Body of pancreas (tissue), 4 donors: ENCODE measurements at regions not wholly inside any gene's neighbourhood (a gene's known extent, or its start where the extent isn't known, plus 50 kb on each side); places are given as distances from the start of the nearest gene placed in this dataset.

ENCODE experiments used
- ATAC-seq: fragments of 150-250 bp; one replicate; pipeline ENCODE4 v1.9.1; 2016
- DNase-seq, 4 donors: peaks; one replicate each; pipeline ENCODE4 v3.0.0-alpha.2; 2019
- H3K27ac ChIP-seq, 4 donors: fragments of 200-600 bp; sonication (generic); 1 replicate in 3 of 4; 2 replicates in 1 of 4; pipeline versions ENCODE4 v1.5.1 to v1.6.1; 2016 to 2019; ENCODE audit warnings: mild to moderate bottlenecking in 1 of 4, mixed read lengths in 1 of 4, moderate library complexity in 1 of 4
- H3K27me3 ChIP-seq, 2 donors: fragments of 200-600 bp; sonication (generic); one replicate each; pipeline ENCODE4 v1.6.0; 2016; ENCODE audit warnings: mild to moderate bottlenecking in 1 of 2
- H3K36me3 ChIP-seq, 2 donors: fragments of 200-600 bp; sonication (generic); replicated peaks in 1 of 2; 2 replicates each; pipeline ENCODE4 v1.5.1; 2016; ENCODE audit warnings: low read depth in 2 of 2; ENCODE audit not compliant: insufficient read depth in 1 of 2
- H3K4me1 ChIP-seq: fragments of 200-600 bp; sonication (generic); one replicate; pipeline ENCODE4 v1.6.0; 2016
- H3K4me3 ChIP-seq, 2 donors: fragments of 200-600 bp; sonication (generic); 1 replicate in 1 of 2; 2 replicates in 1 of 2; pipeline ENCODE4 v1.5.1; 2016 to 2019
- H3K9me3 ChIP-seq, 3 donors: fragments of 200-600 bp; sonication (generic); 1 replicate in 2 of 3; 2 replicates in 1 of 3; pipeline ENCODE4 v1.5.1; 2016
- POLR2A ChIP-seq, 3 donors: fragments of 450-650 bp; IDR thresholded peaks; one replicate each; pipeline ENCODE4 v1.6.1; 2016; ENCODE audit warnings: antibody characterized with exemption in 3 of 3, mild to moderate bottlenecking in 2 of 3
- WGBS, 2 donors: methylation state at CpG; one replicate each; pipeline ENCODE4 v1.1.5; 2017; 5-methylcytosine and 5-hydroxymethylcytosine counted together
- intact Hi-C: fragments of 100-400 bp; cut with DNase I; formaldehyde crosslinking; loops from one replicate; pipeline ENCODE4 v1.15.1; 2023
- TF ChIP-seq, protein P1 (sequence below), 7 experiments: fragments of 450-650 bp in 4 of 7; fragments of 200-600 bp in 3 of 7; sonication (generic) in 3 of 7; IDR thresholded peaks; one replicate each; pipeline ENCODE4 v1.5.1; 2016 to 2019; ENCODE audit warnings: antibody characterized with exemption in 7 of 7

DNA sequence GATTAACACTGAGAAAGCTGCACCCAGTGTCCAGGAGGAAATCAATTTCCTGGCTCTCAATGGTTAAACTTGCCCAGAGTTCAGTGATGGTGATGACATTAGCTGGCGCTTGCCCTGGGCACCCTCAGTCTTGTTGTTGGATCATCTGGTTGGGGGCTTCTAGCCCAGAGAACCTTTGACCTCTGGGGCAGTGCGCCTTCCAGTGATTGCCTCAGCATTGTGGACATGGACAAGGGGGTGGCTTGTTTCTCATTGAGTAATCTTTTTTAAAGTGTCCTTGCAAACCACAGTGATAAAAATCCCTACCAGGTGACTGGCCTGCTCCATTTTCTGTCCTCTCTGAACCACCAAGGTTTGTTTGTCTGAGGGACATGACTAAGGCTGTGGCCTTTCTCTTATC, 95.6 kb upstream of the USP9Y start:
- WGBS, 2 donors: 79 to 100% methylated on average over 1 to 2 of the region's 2 CpGs
- intact Hi-C loops: no loop called here

DNA sequence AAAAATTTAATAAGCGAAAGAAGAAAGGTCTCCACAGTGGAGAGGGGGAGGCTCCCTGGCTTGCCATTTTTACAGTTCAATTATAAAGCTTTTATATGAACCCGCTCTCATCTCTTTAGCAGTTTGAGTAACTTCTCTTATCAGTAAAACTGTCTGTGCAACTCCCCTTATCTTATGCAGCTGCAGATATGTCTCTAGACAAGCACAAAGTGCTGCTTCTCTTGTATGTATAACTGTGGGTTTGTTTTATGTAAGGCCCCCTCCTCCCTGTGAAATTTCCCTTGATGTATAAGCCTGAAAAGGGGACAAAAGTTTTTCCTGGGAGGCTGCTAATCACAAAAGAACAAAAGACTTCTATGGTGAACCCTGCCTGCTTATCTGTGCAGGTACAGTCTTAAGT, 90.2 kb upstream of the USP9Y start:
- intact Hi-C loops: no loop called here

More for the DNA sequence above, 95.6 kb upstream of the USP9Y start:
- DNase-seq (no peak), ATAC-seq (no peak)
- H3K4me3 ChIP-seq: no peak overlapping the region
- TF ChIP-seq POLR2A (IDR thresholded peaks at IDR 0.05): no peak
- TF ChIP-seq, protein P1, sequence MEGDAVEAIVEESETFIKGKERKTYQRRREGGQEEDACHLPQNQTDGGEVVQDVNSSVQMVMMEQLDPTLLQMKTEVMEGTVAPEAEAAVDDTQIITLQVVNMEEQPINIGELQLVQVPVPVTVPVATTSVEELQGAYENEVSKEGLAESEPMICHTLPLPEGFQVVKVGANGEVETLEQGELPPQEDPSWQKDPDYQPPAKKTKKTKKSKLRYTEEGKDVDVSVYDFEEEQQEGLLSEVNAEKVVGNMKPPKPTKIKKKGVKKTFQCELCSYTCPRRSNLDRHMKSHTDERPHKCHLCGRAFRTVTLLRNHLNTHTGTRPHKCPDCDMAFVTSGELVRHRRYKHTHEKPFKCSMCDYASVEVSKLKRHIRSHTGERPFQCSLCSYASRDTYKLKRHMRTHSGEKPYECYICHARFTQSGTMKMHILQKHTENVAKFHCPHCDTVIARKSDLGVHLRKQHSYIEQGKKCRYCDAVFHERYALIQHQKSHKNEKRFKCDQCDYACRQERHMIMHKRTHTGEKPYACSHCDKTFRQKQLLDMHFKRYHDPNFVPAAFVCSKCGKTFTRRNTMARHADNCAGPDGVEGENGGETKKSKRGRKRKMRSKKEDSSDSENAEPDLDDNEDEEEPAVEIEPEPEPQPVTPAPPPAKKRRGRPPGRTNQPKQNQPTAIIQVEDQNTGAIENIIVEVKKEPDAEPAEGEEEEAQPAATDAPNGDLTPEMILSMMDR (IDR thresholded peaks at IDR 0.05): no peak
- no peaks in the 10 kb centered on the region for H3K4me1 ChIP-seq
- H3K27me3 ChIP-seq: no peaks in the 10 kb centered on the region
- no peaks in the 10 kb centered on the region for H3K9me3 ChIP-seq
- no peaks in the 10 kb centered on the region for H3K36me3 ChIP-seq
- H3K27ac ChIP-seq: no peak overlapping the region

GRCh38 chrY:12615733-12616446, 85.1 kb upstream of the USP9Y start:
- no peak overlapping the region for H3K4me3 ChIP-seq
- TF ChIP-seq, protein P1 (IDR thresholded peaks at IDR 0.05): no peak
- no peak for TF ChIP-seq POLR2A (IDR thresholded peaks at IDR 0.05)
- H3K36me3 ChIP-seq: no peaks in the 10 kb centered on the region
- H3K27me3 ChIP-seq: no peaks in the 10 kb centered on the region
- H3K9me3 ChIP-seq: no peaks in the 10 kb centered on the region
- intact Hi-C loops: no loop called here
- no peak overlapping the region for H3K27ac ChIP-seq
- DNase-seq: no peak
- no peaks in the 10 kb centered on the region for H3K4me1 ChIP-seq
- ATAC-seq: no peak

More for the DNA sequence above, 90.2 kb upstream of the USP9Y start:
- no peak overlapping the region for H3K27ac ChIP-seq
- no peak overlapping the region for H3K4me3 ChIP-seq
- no peaks in the 10 kb centered on the region for H3K27me3 ChIP-seq
- ATAC-seq: no peak
- no peaks in the 10 kb centered on the region for H3K36me3 ChIP-seq
- DNase-seq: no peak
- no peaks in the 10 kb centered on the region for H3K4me1 ChIP-seq
- 55 to 56% methylated on average over 2 of the region's 2 CpGs for WGBS, 2 donors
- no peak for TF ChIP-seq POLR2A (IDR thresholded peaks at IDR 0.05)
- TF ChIP-seq, protein P1 (IDR thresholded peaks at IDR 0.05): no peak
- no peaks in the 10 kb centered on the region for H3K9me3 ChIP-seq

GRCh38 chrY:12621454-12622081, 79.5 kb upstream of the USP9Y start:
- no peak overlapping the region for H3K27ac ChIP-seq
- intact Hi-C loops: no loop called here
- WGBS, 2 donors: 8 to 37% methylated on average over 5 to 10 of the region's 16 CpGs
- H3K9me3 ChIP-seq: no peaks in the 10 kb centered on the region
- no peak for TF ChIP-seq POLR2A (IDR thresholded peaks at IDR 0.05)
- TF ChIP-seq, protein P1 (IDR thresholded peaks at IDR 0.05): peak in 4 of 7 experiments; percentile 10 to 49 (median 31)
- DNase-seq (peak in 1 of 4 donors; percentile 12), ATAC-seq (no peak)
- no peaks in the 10 kb centered on the region for H3K4me1 ChIP-seq
- no peaks in the 10 kb centered on the region for H3K27me3 ChIP-seq
- H3K36me3 ChIP-seq: no peaks in the 10 kb centered on the region
- no peak overlapping the region for H3K4me3 ChIP-seq
